ENCODE measurements at regions not wholly inside any gene's neighbourhood (a gene's known extent, or its start where the extent isn't known, plus 50 kb on each side); places are given as distances from the start of the nearest gene placed in this dataset.

- in situ Hi-C loops (cut with MboI) = no loop called here
- no peak overlapping the region for H3K9ac ChIP-seq (ENCODE audit: control insufficient read depth, insufficient read depth, low read length)
- DNase-seq (ENCODE audit: low read depth, low spot score) (no peak), FAIRE-seq (no peak), ATAC-seq (0 out of 3 replicates have a peak, but pooled peaks have one; percentile 19)
- no peaks in the 10 kb centered on the region for H3K27me3 ChIP-seq (replicated peaks in 1 of 2; ENCODE audit: control insufficient read depth in 2 of 2, insufficient read depth in 2 of 2, low read length in 1 of 2)
- H3K36me3 ChIP-seq (ENCODE audit: control insufficient read depth in 2 of 2, insufficient read depth in 2 of 2, low read length in 1 of 2) = no peaks in the 10 kb centered on the region
- intact Hi-C loops (cut with micrococcal nuclease; ENCODE audit: unreplicated experiment) = no loop called here
- WGBS (ENCODE audit: insufficient coverage, insufficient replicate concordance, low lambda C conversion rate, missing lambda C conversion rate) = 0% methylated on average over 1 of the region's 1 CpG
- no peak overlapping the region for H3K4me3 ChIP-seq
- H2AFZ ChIP-seq (ENCODE audit: control insufficient read depth, low read depth, low read length) = no peak overlapping the region
- RAD21 ChIA-PET (ENCODE audit: unreplicated experiment) = interaction anchor here (1.1 kb wide), 1 partner anchor 53 kb away, joined by 4 read pairs; the partner anchor contains the start of gene P3H2
- POLR2A ChIA-PET = interaction anchor here (0.7 kb wide), 1 partner anchor 13 kb away, joined by 4 read pairs; no protein-coding TSS in a partner anchor
- no peaks in the 10 kb centered on the region for H3K9me3 ChIP-seq (replicated peaks; ENCODE audit: control insufficient read depth, insufficient read depth, low read length)
- no TSS peak for BruUV-seq (replicated peaks)
- no peaks in the 10 kb centered on the region for H4K20me1 ChIP-seq (ENCODE audit: control insufficient read depth, insufficient read depth)
- no peak overlapping the region for H3K4me2 ChIP-seq (ENCODE audit: control insufficient read depth, insufficient read depth)
- H3K27ac ChIP-seq (ENCODE audit: control insufficient read depth, insufficient read depth) = no peak overlapping the region
- H3K79me2 ChIP-seq (ENCODE audit: control insufficient read depth, insufficient read depth, low read length) = no peaks in the 10 kb centered on the region
- CTCF ChIA-PET = interaction anchor here (0.5 kb wide), 1 partner anchor 917 kb away, joined by 3 read pairs; no protein-coding TSS in a partner anchor
- peaks cover 1% of the 10 kb centered on the region; the same call in 1 of the 2 replicates for H3K4me1 ChIP-seq (ENCODE audit: control insufficient read depth, insufficient read depth, low read length)
- SMC1A ChIA-PET (ENCODE audit: uncharacterized antibody, unreplicated experiment) = no interaction called here
- TF ChIP-seq CBX3 (IDR thresholded peaks at IDR 0.05; ENCODE audit: borderline replicate concordance, low read depth) (no peak), HCFC1 (IDR thresholded peaks at IDR 0.05; ENCODE audit: low read length) (no peak), ZNF274 (IDR thresholded peaks at IDR 0.05; ENCODE audit: insufficient read depth, insufficient read length) (no peak), POLR2AphosphoS5 (IDR thresholded peaks at IDR 0.05; ENCODE audit: low read length) (no peak), LARP7 (IDR thresholded peaks at IDR 0.05) (no peak), ATF7 (IDR thresholded peaks at IDR 0.05; ENCODE audit: low read depth) (no peak), BHLHE40 (IDR thresholded peaks at IDR 0.05; ENCODE audit: borderline replicate concordance in 1 of 2, low read depth in 2 of 2, low read length in 1 of 2) (no peak), KLF5 (IDR thresholded peaks at IDR 0.05; ENCODE audit: partially characterized antibody) (no peak), TAF1 (IDR thresholded peaks at IDR 0.05; ENCODE audit: borderline replicate concordance, low read depth, low read length) (no peak), POLR2A (IDR thresholded peaks at IDR 0.05; ENCODE audit: low read depth, low read length) (no peak), CHD1 (IDR thresholded peaks at IDR 0.05; ENCODE audit: low read depth, low read length) (no peak), BCL3 (IDR thresholded peaks at IDR 0.05; ENCODE audit: borderline replicate concordance, insufficient read depth, low read depth, low read length, poor library complexity, severe bottlenecking) (no peak), NFIC (IDR thresholded peaks at IDR 0.05; ENCODE audit: low read depth, low read length) (no peak), TCF12 (IDR thresholded peaks at IDR 0.05; ENCODE audit: low read depth, low read length) (no peak), SREBF2 (IDR thresholded peaks at IDR 0.05; ENCODE audit: low read length) (no peak), RAD21 (IDR thresholded peaks at IDR 0.05; ENCODE audit: insufficient read depth, low read depth, low read length) (no peak), ZNF217 (IDR thresholded peaks at IDR 0.05) (no peak), EED (IDR thresholded peaks at IDR 0.05; ENCODE audit: low read depth) (no peak), IRF5 (IDR thresholded peaks at IDR 0.05; ENCODE audit: borderline replicate concordance) (no peak)
Observed at GRCh38 chr3:190174471-190174870, 53.8 kb upstream of the P3H2 start.

Data from GM12878 (cell line).